Naive thymus-derived CD4-positive, alpha-beta T cell (primary cell): ENCODE measurements at regions not wholly inside any gene's neighbourhood (a gene's known extent, or its start where the extent isn't known, plus 50 kb on each side); places are given as distances from the start of the nearest gene placed in this dataset.

Source experiments
- ATAC-seq: fragments of 150-1000 bp; cut with Tn5 transposase; 2 replicates; pipeline ENCODE4 v1.10.0; 2021; ENCODE audit warnings: mild to moderate bottlenecking, moderate library complexity
- CTCF ChIA-PET: fragments of 350-600 bp; sonication (Branson Sonifier 250); formaldehyde crosslinking; loops from one replicate; lab custom pipeline; 2021; ENCODE audit warnings: antibody characterized with exemption; lab: Charles Lee
- POLR2A ChIA-PET: fragments of 350-600 bp; sonication (Branson Sonifier 250); formaldehyde crosslinking; loops from one replicate; lab custom pipeline; 2021; ENCODE audit warnings: antibody characterized with exemption, inconsistent platforms; lab: Charles Lee
- DNase-seq, 9 donors: peaks; one replicate each; pipeline versions ENCODE4 v3.0.0 to v3.0.0-alpha.2; 2020 to 2022; ENCODE audit warnings: mixed read lengths in 1 of 9
- H3K27ac ChIP-seq: one replicate; pipeline ENCODE4 v1.7.0; 2013; ENCODE audit warnings: mild to moderate bottlenecking, low read depth, low read length, moderate library complexity
- H3K27me3 ChIP-seq, 2 donors: one replicate each; pipeline ENCODE4 v1.7.0; 2013; ENCODE audit warnings: low read length in 2 of 2, mild to moderate bottlenecking in 2 of 2, moderate library complexity in 2 of 2; ENCODE audit not compliant: control insufficient read depth in 2 of 2, insufficient read depth in 2 of 2
- H3K36me3 ChIP-seq, 3 experiments: 1 replicate in 2 of 3; 2 replicates in 1 of 3; pipeline ENCODE4 v1.7.0; 2013; ENCODE audit warnings: low read length in 3 of 3, mild to moderate bottlenecking in 3 of 3, moderate library complexity in 1 of 3; ENCODE audit not compliant: insufficient read depth in 3 of 3, control insufficient read depth in 2 of 3
- H3K4me1 ChIP-seq, 2 donors: one replicate each; pipeline ENCODE4 v1.7.0; 2013; ENCODE audit warnings: low read length in 2 of 2, mild to moderate bottlenecking in 2 of 2, moderate library complexity in 1 of 2; ENCODE audit not compliant: control insufficient read depth in 2 of 2, insufficient read depth in 2 of 2
- H3K4me3 ChIP-seq: 2 replicates; pipeline ENCODE4 v1.7.0; 2013; ENCODE audit warnings: mild to moderate bottlenecking, low read length
- H3K9me3 ChIP-seq, 3 experiments: 1 replicate in 2 of 3; 2 replicates in 1 of 3; pipeline ENCODE4 v1.7.0; 2013; ENCODE audit warnings: low read length in 3 of 3; ENCODE audit not compliant: control insufficient read depth in 2 of 3
- H3K27ac Mint-ChIP-seq, 9 donors: one replicate each; pipeline ENCODE4 v1.8.0; 2020 to 2022; ENCODE audit warnings: mixed read lengths in 9 of 9, mild to moderate bottlenecking in 8 of 9, moderate library complexity in 5 of 9, inconsistent platforms in 2 of 9
- H3K27me3 Mint-ChIP-seq, 5 donors: one replicate each; pipeline ENCODE4 v1.8.0; 2021 to 2022; ENCODE audit warnings: mixed read lengths in 5 of 5, mild to moderate bottlenecking in 1 of 5
- H3K36me3 Mint-ChIP-seq, 5 donors: one replicate each; pipeline ENCODE4 v1.8.0; 2020 to 2022; ENCODE audit warnings: mixed read lengths in 5 of 5, mild to moderate bottlenecking in 3 of 5, inconsistent platforms in 1 of 5
- H3K4me1 Mint-ChIP-seq, 7 donors: one replicate each; pipeline ENCODE4 v1.8.0; 2020 to 2022; ENCODE audit warnings: mixed read lengths in 7 of 7, mild to moderate bottlenecking in 3 of 7, inconsistent platforms in 1 of 7
- H3K4me3 Mint-ChIP-seq, 10 donors: one replicate each; pipeline ENCODE4 v1.8.0; 2020 to 2022; ENCODE audit warnings: mild to moderate bottlenecking in 10 of 10, mixed read lengths in 10 of 10, moderate library complexity in 6 of 10, inconsistent platforms in 2 of 10
- H3K9me3 Mint-ChIP-seq, 11 donors: one replicate each; pipeline ENCODE4 v1.8.0; 2020 to 2022; ENCODE audit warnings: mixed read lengths in 11 of 11, mild to moderate bottlenecking in 4 of 11, inconsistent platforms in 1 of 11, moderate library complexity in 1 of 11
- intact Hi-C, 2 donors: fragments of 100-400 bp; cut with micrococcal nuclease; formaldehyde crosslinking; loops; one replicate each; pipeline ENCODE4 v1.15.1; 2023

DNA sequence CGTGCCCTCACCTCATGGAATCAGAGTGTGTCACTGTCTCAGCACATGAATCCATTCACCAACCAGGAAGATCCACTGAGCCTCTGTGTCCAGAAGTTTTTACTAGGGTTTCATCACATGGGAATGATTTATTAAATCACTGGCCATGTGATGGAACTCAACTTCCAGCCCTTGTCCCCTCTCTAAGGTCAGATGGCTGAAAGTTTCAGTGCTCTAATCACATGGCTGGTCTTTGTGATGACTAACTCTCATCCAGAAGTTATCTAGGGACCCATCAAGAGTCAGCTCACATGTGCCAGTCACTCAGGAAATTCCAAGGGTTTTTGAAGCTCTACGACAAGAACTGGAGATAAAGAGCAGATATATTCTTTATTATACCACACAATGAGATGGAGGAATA is 140.5 kb upstream of the GYPC start:
- H3K4me3 ChIP-seq, result no peak overlapping the region
- H3K4me1 ChIP-seq, result no peaks in the 10 kb centered on the region
- H3K27me3 ChIP-seq, result no peaks in the 10 kb centered on the region
- Mint-ChIP-seq H3K27me3 (peaks cover 2 to 16% (median 6%) of the 10 kb centered on the region in 5 donors), H3K4me3 (no peak overlapping the region), H3K36me3 (no peaks in the 10 kb centered on the region), H3K9me3 (peaks cover 0 to 1% (median 0%) of the 10 kb centered on the region in 11 donors), H3K27ac (no peak overlapping the region), H3K4me1 (no peaks in the 10 kb centered on the region)
- H3K9me3 ChIP-seq, result no peaks in the 10 kb centered on the region
- ChIA-PET CTCF (interaction anchor here (0.6 kb wide), 1 partner anchor 23 kb away, joined by 3 read pairs; no protein-coding TSS in a partner anchor), POLR2A (no interaction called here)
- no peak overlapping the region for H3K27ac ChIP-seq
- no peaks in the 10 kb centered on the region for H3K36me3 ChIP-seq
- intact Hi-C loops, result no loop called here
- ATAC-seq (no peak), DNase-seq (no peak)

DNA sequence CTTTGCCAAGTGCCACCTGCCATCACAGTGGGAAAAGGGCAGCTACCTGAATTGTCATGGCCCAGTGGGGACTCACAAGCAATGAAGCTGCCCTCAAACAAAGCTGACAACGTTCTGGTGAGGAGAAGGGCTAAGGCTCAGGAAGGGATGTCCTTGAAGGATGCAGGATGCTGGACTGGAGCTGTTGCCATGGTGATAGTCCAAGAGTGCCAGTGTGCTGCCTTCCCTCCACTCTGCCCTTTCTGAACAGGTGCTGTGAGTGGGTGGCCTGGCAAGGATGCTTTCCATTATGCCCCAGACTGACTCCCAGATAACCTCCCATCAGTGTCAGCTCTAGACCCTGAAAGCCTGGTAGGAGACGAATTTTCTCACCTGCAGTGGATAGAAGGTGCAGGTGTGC is 137.8 kb upstream of the GYPC start:
- Histone ChIP-seq H3K4me1 (no peaks in the 10 kb centered on the region), H3K36me3 (no peaks in the 10 kb centered on the region), H3K27ac (no peak overlapping the region), H3K27me3 (no peaks in the 10 kb centered on the region), H3K9me3 (no peaks in the 10 kb centered on the region), H3K4me3 (no peak overlapping the region)
- DNase-seq (no peak), ATAC-seq (no peak)
- Mint-ChIP-seq H3K4me1 (no peaks in the 10 kb centered on the region), H3K36me3 (no peaks in the 10 kb centered on the region), H3K27ac (no peak overlapping the region), H3K9me3 (peaks cover 0 to 4% (median 0%) of the 10 kb centered on the region in 11 donors), H3K4me3 (no peak overlapping the region), H3K27me3 (peaks cover 3 to 17% (median 6%) of the 10 kb centered on the region in 5 donors)
- ChIA-PET POLR2A (interaction anchor here (0.6 kb wide), 1 partner anchor 11 kb away, joined by 4 read pairs; no protein-coding TSS in a partner anchor), CTCF (interaction anchor here (2.2 kb wide), 1 partner anchor 10 kb away, joined by 14 read pairs; no protein-coding TSS in a partner anchor)
- intact Hi-C loops, result no loop called here

GRCh38 chr2:126527836-126528490 is 128.0 kb upstream of the GYPC start:
- no peaks in the 10 kb centered on the region for H3K36me3 ChIP-seq
- H3K9me3 ChIP-seq, result no peaks in the 10 kb centered on the region
- H3K27me3 ChIP-seq, result no peaks in the 10 kb centered on the region
- intact Hi-C loops, result loop anchor here (1.0 to 5.0 kb wide), 8 partner anchors 104 to 444 kb away; partner anchors contain the start of gene GYPC (in 1 of the 2)
- Mint-ChIP-seq H3K4me1 (no peaks in the 10 kb centered on the region), H3K27ac (no peak overlapping the region), H3K36me3 (no peaks in the 10 kb centered on the region), H3K4me3 (no peak overlapping the region), H3K27me3 (peaks cover 0 to 3% (median 0%) of the 10 kb centered on the region in 5 donors), H3K9me3 (peaks cover 0 to 1% (median 0%) of the 10 kb centered on the region in 11 donors)
- H3K4me1 ChIP-seq, result no peaks in the 10 kb centered on the region
- CTCF ChIA-PET, result interaction anchor here (0.5 to 5.2 kb wide), 22 partner anchors 10 to 443 kb away, joined by 3 to 82 read pairs (median 4); no protein-coding TSS in a partner anchor
- no peak overlapping the region for H3K4me3 ChIP-seq
- ATAC-seq (peak; percentile 79), DNase-seq (peak; percentile 43 to 74 (median 64))
- POLR2A ChIA-PET, result interaction anchor here (0.7 to 1.4 kb wide), 3 partner anchors 8 to 249 kb away, joined by 3 to 7 read pairs (median 3); no protein-coding TSS in a partner anchor
- H3K27ac ChIP-seq, result no peak overlapping the region

GRCh38 chr2:126531029-126531428 is 124.9 kb upstream of the GYPC start:
- CTCF ChIA-PET, result interaction anchor here (1.7 kb wide), 1 partner anchor 246 kb away, joined by 7 read pairs; no protein-coding TSS in a partner anchor
- H3K36me3 Mint-ChIP-seq, result no peaks in the 10 kb centered on the region

GRCh38 chr2:126534478-126534877 is 121.5 kb upstream of the GYPC start:
- Mint-ChIP-seq H3K27me3 (peaks cover 0 to 26% (median 20%) of the 10 kb centered on the region in 5 donors), H3K4me3 (no peak overlapping the region), H3K27ac (peak overlapping the region in 1 of 9 donors; percentile 48), H3K9me3 (peaks cover 0 to 1% (median 0%) of the 10 kb centered on the region in 11 donors), H3K4me1 (peaks cover 0 to 10% (median 4%) of the 10 kb centered on the region in 7 donors), H3K36me3 (peaks cover 0 to 5% (median 0%) of the 10 kb centered on the region in 5 donors)
- H3K27me3 ChIP-seq, result no peaks in the 10 kb centered on the region
- ChIA-PET CTCF (no interaction called here), POLR2A (no interaction called here)
- no peaks in the 10 kb centered on the region for H3K4me1 ChIP-seq
- H3K27ac ChIP-seq, result no peak overlapping the region
- H3K9me3 ChIP-seq, result no peaks in the 10 kb centered on the region
- no peak overlapping the region for H3K4me3 ChIP-seq
- DNase-seq (no peak), ATAC-seq (no peak)
- intact Hi-C loops, result no loop called here
- H3K36me3 ChIP-seq, result no peaks in the 10 kb centered on the region

More at GRCh38 chr2:126531029-126531428, 124.9 kb upstream of the GYPC start:
- Mint-ChIP-seq H3K4me3 (no peak overlapping the region), H3K4me1 (peaks cover 0 to 10% (median 4%) of the 10 kb centered on the region in 7 donors), H3K27me3 (peaks cover 0 to 16% (median 9%) of the 10 kb centered on the region in 5 donors), H3K9me3 (no peaks in the 10 kb centered on the region), H3K27ac (no peak overlapping the region)
- Histone ChIP-seq H3K4me1 (no peaks in the 10 kb centered on the region), H3K36me3 (no peaks in the 10 kb centered on the region), H3K4me3 (no peak overlapping the region), H3K27me3 (no peaks in the 10 kb centered on the region), H3K27ac (no peak overlapping the region), H3K9me3 (no peaks in the 10 kb centered on the region)
- DNase-seq (no peak), ATAC-seq (no peak)
- intact Hi-C loops, result no loop called here
- POLR2A ChIA-PET, result no interaction called here

GRCh38 chr2:126535408-126535807 is 120.5 kb upstream of the GYPC start:
- DNase-seq, result no peak
- CTCF ChIA-PET, result no interaction called here
- Histone ChIP-seq H3K36me3 (no peaks in the 10 kb centered on the region), H3K9me3 (no peaks in the 10 kb centered on the region), H3K27me3 (no peaks in the 10 kb centered on the region), H3K27ac (no peak overlapping the region), H3K4me3 (no peak overlapping the region), H3K4me1 (no peaks in the 10 kb centered on the region)
- Mint-ChIP-seq H3K4me1 (peaks cover 0 to 10% (median 4%) of the 10 kb centered on the region in 7 donors), H3K36me3 (peaks cover 0 to 5% (median 0%) of the 10 kb centered on the region in 5 donors), H3K9me3 (peaks cover 0 to 10% (median 5%) of the 10 kb centered on the region in 11 donors), H3K27me3 (peaks cover 0 to 26% (median 20%) of the 10 kb centered on the region in 5 donors), H3K27ac (no peak overlapping the region), H3K4me3 (no peak overlapping the region)
- intact Hi-C loops, result no loop called here
- ATAC-seq, result no peak
- POLR2A ChIA-PET, result no interaction called here
